ENCODE measurements at regions not wholly inside any gene's neighbourhood (a gene's known extent, or its start where the extent isn't known, plus 50 kb on each side); places are given as distances from the start of the nearest gene placed in this dataset.

GRCh38 chr4:31518796-31519250, 798.7 kb downstream of the PCDH7 start (continued):
- TF ChIP-seq CHD7 (IDR thresholded peaks at IDR 0.05; ENCODE audit: insufficient replicate concordance, low read length) (no peak), MAX (IDR thresholded peaks at IDR 0.05) (no peak), KDM1A (IDR thresholded peaks at IDR 0.05; ENCODE audit: borderline replicate concordance, low read length) (no peak), POLR2AphosphoS5 (IDR thresholded peaks at IDR 0.05; ENCODE audit: low read depth, low read length) (no peak), JUND (IDR thresholded peaks at IDR 0.05; ENCODE audit: low read length) (no peak), KDM5A (IDR thresholded peaks at IDR 0.05; ENCODE audit: low read length) (no peak), SAP30 (IDR thresholded peaks at IDR 0.05; ENCODE audit: insufficient read depth, insufficient replicate concordance, low read length) (no peak), NANOG (IDR thresholded peaks at IDR 0.05; ENCODE audit: insufficient read depth, low read depth, low read length, poor library complexity, severe bottlenecking) (no peak), CTCF (IDR thresholded peaks at IDR 0.05; ENCODE audit: control extremely low read depth in 1 of 3, insufficient read depth in 1 of 3, low read depth in 1 of 3, low read length in 3 of 3) (no peak)
